ENCODE measurements at regions not wholly inside any gene's neighbourhood (a gene's known extent, or its start where the extent isn't known, plus 50 kb on each side); places are given as distances from the start of the nearest gene placed in this dataset.
"Not testable (repeated sequence)": the region's sequence is repeated elsewhere in the genome, so short reads cannot be mapped to it uniquely, and the experiment has no call there.

DNA sequence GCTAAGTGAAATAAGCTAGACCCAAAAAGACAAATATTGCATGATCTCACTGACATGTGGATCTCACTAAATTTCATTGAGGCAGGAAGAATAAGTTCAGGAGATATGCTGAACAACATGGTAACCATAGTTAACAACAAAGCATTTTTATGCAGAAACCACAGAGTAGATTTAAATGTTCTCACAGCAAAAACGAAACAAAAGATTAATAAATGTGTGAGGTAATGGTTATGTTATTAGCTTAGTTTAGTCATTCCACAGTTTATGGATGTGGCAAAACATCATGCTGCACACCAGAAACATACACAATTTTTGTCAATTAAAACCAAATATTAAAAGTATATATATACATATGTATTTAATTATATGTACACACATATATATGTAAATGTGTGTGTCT is 765.8 kb downstream of the SLITRK5 start:
- no peak for DNase-seq

- no peak for DNase-seq
These were observed 779.3 kb downstream of the SLITRK5 start for GRCh38 chr13:88450515-88450914.

- DNase-seq = no peak
These were observed 785.0 kb downstream of the SLITRK5 start for GRCh38 chr13:88456151-88456550.

DNA sequence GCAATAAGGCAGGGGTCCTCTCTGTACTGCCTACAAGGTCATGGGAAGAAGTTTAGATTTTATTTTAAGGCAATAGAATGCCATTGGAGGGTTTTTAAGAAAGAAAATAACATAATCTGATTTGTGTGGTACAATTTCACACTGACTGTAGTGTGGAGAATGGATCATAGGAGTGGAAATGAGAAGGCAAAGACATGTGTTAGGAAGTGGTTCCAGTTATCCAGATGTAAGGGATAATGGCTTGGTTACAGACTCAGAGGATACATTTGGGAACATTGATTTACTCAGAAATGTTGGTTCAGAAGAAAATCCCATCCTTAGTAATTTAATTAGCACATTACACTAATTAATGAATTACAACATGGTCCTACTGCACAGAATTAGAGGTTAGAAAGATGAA is 788.2 kb downstream of the SLITRK5 start:
- no peak for DNase-seq

- DNase-seq = no peak
These were observed 790.3 kb downstream of the SLITRK5 start for GRCh38 chr13:88461272-88462009.

- DNase-seq = no peak
These were observed 793.7 kb downstream of the SLITRK5 start for GRCh38 chr13:88464851-88465250.

GRCh38 chr13:88472316-88472715 is 801.1 kb downstream of the SLITRK5 start:
- no peak for DNase-seq

- DNase-seq = no peak
These were observed 812.0 kb downstream of the SLITRK5 start for GRCh38 chr13:88483202-88483601.

GRCh38 chr13:88507909-88508308 is 836.7 kb downstream of the SLITRK5 start:
- DNase-seq = no peak

DNA sequence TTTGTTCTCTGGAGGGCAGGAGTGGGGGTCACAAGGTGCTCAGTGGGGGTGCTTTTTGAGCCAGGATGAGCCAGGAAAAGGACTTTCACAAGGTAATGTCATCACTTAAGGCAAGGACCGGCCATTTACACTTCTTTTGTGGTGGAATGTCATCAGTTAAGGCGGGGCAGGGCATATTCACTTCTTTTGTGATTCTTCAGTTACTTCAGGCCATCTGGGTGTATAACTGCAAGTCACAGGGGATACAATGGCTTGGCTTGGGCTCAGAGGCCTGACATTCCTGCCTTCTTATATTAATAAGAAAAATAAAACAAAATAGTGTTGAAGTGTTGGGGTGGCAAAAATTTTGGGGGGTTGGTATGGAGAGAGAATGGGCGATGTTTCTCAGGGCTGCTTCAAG is 841.8 kb downstream of the SLITRK5 start:
- DNase-seq = not testable (repeated sequence)

DNA sequence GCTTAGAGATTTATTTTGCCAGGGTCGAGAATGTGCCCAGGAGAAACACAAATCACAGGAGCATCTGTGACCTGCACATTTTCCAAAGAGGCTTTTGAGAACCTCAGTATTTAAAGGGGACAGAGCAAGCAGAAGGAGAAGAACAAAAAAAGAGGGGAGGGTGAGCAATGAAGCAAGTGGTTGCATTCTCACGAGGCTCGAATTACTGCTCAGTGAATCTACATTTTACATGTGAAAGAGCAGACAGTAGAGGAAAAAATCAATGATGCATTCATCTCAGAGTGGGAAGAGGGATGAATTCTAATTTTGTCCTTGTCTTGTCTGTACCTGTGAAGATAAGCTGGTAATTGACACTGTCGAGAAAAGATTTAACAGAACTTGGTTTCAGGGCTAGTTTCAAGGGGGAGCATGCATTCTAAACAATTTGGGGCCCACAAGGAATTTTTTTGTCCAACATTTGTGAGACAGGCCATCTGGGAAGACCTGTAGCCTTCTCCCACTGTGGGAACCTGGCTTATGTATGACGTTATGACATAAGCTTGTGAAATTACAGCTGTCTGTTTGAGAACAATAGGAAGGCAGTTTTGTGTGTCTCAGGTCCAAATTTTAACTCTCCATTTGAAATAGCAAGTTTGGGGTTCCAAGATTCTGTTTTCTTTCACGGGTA is 855.1 kb downstream of the SLITRK5 start:
- DNase-seq = no peak

GRCh38 chr13:88526853-88527215 is 855.7 kb downstream of the SLITRK5 start:
- DNase-seq = no peak

- DNase-seq = no peak
These were observed 870.8 kb downstream of the SLITRK5 start for GRCh38 chr13:88541994-88542393.

DNA sequence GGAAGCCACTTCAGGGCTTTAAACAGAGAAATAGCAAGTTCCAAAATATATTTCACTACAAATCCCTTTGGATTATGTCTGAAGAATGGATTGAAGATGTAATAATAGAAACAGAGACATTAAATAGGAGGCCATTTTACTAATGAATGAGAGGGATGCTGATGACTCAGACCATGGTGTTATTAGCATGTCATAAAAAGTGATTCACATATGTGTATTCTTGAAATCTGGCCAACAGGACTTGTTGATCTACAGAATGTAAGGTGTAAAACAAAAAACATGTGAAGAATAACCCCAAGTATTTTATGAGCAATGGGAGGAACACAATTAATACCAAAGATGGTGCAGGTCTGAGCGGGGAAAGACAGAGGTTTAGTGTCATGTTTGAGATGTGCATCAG is 873.7 kb downstream of the SLITRK5 start:
- DNase-seq = no peak

DNA sequence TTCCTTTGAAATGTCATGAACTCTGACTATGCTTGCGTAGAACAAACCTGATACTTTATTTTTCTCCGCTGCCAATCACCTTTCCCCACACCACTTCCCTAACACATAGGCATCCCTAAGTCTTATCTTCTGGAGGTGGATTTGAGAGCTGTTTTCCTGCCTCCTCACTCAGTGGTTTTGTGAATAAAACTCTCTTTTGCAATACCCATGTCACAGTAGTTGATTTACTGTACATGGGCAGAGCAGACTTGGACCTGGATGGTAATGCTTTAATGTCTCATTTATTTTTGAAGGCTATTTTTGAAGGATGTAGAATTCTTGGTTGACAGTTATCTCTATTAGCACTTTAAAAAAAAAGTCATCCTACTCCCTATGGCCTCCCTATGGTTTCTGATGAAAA is 881.8 kb downstream of the SLITRK5 start:
- no peak for DNase-seq

DNA sequence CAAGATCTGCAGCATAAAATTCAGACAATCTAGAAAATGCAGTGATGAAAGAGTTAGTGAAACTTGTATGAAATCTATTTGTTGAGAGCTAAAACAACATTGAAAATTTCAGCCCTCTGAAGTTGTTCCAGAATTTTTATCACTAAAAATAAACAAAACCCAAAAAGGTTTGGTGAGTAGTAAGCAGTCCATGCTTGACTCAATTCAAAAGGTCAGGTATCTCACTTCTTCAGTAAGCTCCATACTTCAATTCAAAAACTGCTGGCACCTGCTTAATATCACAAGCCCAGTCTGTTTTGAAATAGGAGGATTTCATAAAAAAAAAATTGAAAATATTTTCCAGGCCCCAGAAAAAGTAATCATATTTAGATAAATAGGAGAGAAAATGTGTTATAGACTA is 894.4 kb downstream of the SLITRK5 start:
- DNase-seq = no peak

GRCh38 chr13:88585861-88586260 is 914.7 kb downstream of the SLITRK5 start:
- DNase-seq = no peak

GRCh38 chr13:88586263-88586662 is 915.1 kb downstream of the SLITRK5 start:
- DNase-seq = no peak

GRCh38 chr13:88590574-88590973 is 919.4 kb downstream of the SLITRK5 start:
- DNase-seq = no peak

GRCh38 chr13:88592105-88592504 is 920.9 kb downstream of the SLITRK5 start:
- DNase-seq = no peak

GRCh38 chr13:88601949-88602348 is 930.8 kb downstream of the SLITRK5 start:
- no peak for DNase-seq

DNA sequence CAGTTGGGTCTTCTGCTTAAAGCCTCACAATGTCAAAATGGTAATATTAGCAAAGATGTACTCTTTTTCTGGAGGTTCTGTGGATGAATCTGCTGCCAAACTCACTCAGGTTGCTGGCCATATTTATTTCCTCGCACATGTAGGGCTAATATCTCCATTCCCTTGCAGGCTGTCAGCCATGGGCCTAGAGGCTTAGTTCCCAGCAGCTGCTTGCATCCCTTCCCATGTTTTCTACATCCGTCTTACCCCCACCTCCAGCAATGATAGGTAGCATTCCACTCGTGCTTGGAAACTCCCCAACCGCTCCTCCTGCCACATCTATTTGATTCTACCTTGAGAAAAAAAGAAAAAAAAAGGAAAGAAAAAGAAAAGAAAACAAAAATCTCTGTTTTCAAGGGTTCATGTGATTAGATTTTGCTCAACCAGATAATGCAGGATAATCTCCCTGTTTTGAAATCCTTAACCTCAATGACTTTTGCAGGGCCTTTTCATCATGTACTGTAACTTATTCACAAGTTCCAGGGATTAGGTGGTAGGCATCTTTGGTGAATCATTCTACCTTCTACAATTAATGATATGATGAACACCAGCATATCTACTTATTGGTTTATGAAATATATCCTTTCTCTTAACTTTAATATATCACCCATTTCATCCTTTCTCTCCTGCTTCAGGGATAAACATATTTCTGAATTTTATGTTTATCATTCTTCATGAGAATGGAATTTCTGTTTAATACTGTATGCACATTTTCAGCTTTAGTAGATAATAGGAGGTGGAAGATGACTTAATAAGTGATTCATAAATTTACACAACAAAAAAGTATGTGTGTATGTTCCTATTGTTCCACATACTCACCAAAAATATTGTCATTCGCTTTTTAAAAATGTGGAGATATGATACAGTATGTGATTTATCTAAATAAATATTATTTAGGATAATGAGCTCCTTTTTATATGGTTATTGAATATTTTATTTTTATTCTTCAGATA is 931.9 kb downstream of the SLITRK5 start:
- no peak for DNase-seq

DNA sequence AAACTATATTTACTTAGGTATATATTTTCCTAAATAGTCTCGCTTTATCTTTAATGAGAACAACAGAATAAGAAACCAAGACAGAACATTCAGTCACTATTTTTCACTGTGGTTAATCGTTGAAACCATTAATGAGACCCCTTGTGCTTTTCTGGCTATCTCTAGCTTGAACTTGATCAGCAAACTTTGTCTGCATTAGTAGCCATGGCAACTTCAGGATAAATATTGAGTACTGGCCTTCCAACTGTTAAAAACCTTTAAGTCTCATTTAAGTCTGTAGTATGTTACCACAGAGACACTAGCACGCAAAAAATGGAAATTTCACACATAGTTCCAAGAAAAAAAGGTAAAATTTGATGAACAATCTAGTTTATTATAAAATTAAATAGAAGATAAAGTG is 946.0 kb downstream of the SLITRK5 start:
- DNase-seq = no peak

Measured in stimulated activated naive CD4-positive, alpha-beta T cell (primary cell).